Osteocyte (in vitro differentiated cells): ENCODE measurements at regions not wholly inside any gene's neighbourhood (a gene's known extent, or its start where the extent isn't known, plus 50 kb on each side); places are given as distances from the start of the nearest gene placed in this dataset.
A peak's percentile ranks its signal among the peaks of the same experiment; 100 is the strongest.

Experiments used
- DNase-seq: peaks from one replicate; pipeline ENCODE4 v3.0.0; 2021; ENCODE audit warnings: mixed read lengths; ENCODE audit not compliant: unreplicated experiment; ENCODE audit errors: extremely low spot score
- H3K27ac Mint-ChIP-seq: one replicate; pipeline ENCODE4 v1.8.0; 2021; ENCODE audit warnings: mild to moderate bottlenecking, mixed read lengths; ENCODE audit not compliant: unreplicated experiment
- H3K27me3 Mint-ChIP-seq: one replicate; pipeline ENCODE4 v1.8.0; 2021; ENCODE audit warnings: mixed read lengths; ENCODE audit not compliant: unreplicated experiment
- H3K36me3 Mint-ChIP-seq: one replicate; pipeline ENCODE4 v1.8.0; 2021; ENCODE audit warnings: mixed read lengths; ENCODE audit not compliant: unreplicated experiment
- H3K4me1 Mint-ChIP-seq: one replicate; pipeline ENCODE4 v1.8.0; 2021; ENCODE audit warnings: mixed read lengths; ENCODE audit not compliant: unreplicated experiment
- H3K4me3 Mint-ChIP-seq: one replicate; pipeline ENCODE4 v1.8.0; 2021; ENCODE audit warnings: mild to moderate bottlenecking, moderate library complexity, mixed read lengths; ENCODE audit not compliant: unreplicated experiment
- H3K9me3 Mint-ChIP-seq: one replicate; pipeline ENCODE4 v1.8.0; 2021; ENCODE audit warnings: mixed read lengths; ENCODE audit not compliant: unreplicated experiment
- TF ChIP-seq, protein P1 (sequence below): fragments of 200-600 bp; sonication (generic); IDR thresholded peaks from 2 replicates; pipeline ENCODE4 v1.5.0; 2021; ENCODE audit warnings: antibody characterized with exemption, mild to moderate bottlenecking, moderate library complexity

DNA sequence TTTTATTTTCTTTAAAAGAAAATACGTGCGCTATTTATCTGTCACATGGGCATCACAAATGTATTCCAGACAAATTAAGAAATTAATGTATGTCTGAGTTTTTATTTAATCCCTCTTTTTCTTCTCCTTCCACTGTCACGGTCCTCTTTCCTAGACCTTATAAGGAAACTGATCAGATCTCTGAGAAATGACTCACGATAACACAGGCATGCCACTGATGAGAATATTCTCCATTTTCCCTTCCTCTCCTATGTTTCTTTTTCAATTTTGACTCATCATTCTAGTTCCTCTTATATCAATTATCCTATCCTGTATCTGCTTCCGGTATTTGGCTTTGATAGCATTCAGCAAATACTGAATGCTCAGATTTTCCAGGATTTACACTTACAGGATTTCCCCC is 121.8 kb downstream of the DSC3 start:
- Mint-ChIP-seq H3K9me3 (peaks cover 5% of the 10 kb centered on the region), H3K36me3 (no peaks in the 10 kb centered on the region), H3K4me1 (peaks cover 5% of the 10 kb centered on the region), H3K27me3 (no peaks in the 10 kb centered on the region), H3K4me3 (no peak overlapping the region), H3K27ac (no peak overlapping the region)
- no peak for DNase-seq
- TF ChIP-seq, protein P1, sequence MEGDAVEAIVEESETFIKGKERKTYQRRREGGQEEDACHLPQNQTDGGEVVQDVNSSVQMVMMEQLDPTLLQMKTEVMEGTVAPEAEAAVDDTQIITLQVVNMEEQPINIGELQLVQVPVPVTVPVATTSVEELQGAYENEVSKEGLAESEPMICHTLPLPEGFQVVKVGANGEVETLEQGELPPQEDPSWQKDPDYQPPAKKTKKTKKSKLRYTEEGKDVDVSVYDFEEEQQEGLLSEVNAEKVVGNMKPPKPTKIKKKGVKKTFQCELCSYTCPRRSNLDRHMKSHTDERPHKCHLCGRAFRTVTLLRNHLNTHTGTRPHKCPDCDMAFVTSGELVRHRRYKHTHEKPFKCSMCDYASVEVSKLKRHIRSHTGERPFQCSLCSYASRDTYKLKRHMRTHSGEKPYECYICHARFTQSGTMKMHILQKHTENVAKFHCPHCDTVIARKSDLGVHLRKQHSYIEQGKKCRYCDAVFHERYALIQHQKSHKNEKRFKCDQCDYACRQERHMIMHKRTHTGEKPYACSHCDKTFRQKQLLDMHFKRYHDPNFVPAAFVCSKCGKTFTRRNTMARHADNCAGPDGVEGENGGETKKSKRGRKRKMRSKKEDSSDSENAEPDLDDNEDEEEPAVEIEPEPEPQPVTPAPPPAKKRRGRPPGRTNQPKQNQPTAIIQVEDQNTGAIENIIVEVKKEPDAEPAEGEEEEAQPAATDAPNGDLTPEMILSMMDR: no peak

DNA sequence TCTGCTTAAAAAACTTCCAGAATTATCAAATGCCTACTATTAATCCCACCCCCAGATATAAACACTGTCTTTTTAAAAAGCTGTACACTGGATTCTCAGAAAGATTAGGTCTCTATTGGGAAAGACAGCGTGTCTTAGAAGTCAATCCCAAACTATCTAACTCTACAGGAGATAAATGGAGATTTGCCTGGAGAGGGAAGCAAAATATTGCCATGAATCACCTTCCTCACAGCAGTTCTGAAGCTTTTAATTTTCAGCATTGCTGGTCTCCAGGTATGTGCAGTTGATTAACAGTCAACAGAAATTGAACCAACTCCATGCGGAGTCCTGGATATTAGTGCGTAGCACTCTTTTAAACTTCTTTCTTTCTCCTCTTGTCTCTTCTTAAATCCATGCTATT is 122.2 kb downstream of the DSC3 start:
- Mint-ChIP-seq H3K27me3 (no peaks in the 10 kb centered on the region), H3K9me3 (peaks cover 5% of the 10 kb centered on the region), H3K4me3 (no peak overlapping the region), H3K36me3 (no peaks in the 10 kb centered on the region), H3K4me1 (peaks cover 8% of the 10 kb centered on the region), H3K27ac (no peak overlapping the region)
- TF ChIP-seq, protein P1: no peak
- no peak for DNase-seq

- H3K4me1 Mint-ChIP-seq: peaks cover 10% of the 10 kb centered on the region
- no peaks in the 10 kb centered on the region for H3K9me3 Mint-ChIP-seq
- no peaks in the 10 kb centered on the region for H3K36me3 Mint-ChIP-seq
- TF ChIP-seq, protein P1: no peak
- peak overlapping the region; percentile 17 for H3K27ac Mint-ChIP-seq
- no peak overlapping the region for H3K4me3 Mint-ChIP-seq
- no peaks in the 10 kb centered on the region for H3K27me3 Mint-ChIP-seq
- no peak for DNase-seq
These were observed 124.9 kb downstream of the DSC3 start for GRCh38 chr18:30917651-30918050.

- Mint-ChIP-seq H3K9me3 (no peaks in the 10 kb centered on the region), H3K27ac (no peak overlapping the region), H3K4me3 (no peak overlapping the region), H3K27me3 (no peaks in the 10 kb centered on the region), H3K36me3 (no peaks in the 10 kb centered on the region), H3K4me1 (peaks cover 10% of the 10 kb centered on the region)
- TF ChIP-seq, protein P1: no peak
- no peak for DNase-seq
These were observed 127.1 kb downstream of the DSC3 start for GRCh38 chr18:30915336-30915988.

- H3K4me1 Mint-ChIP-seq: no peaks in the 10 kb centered on the region
- no peak for DNase-seq
- no peak overlapping the region for H3K27ac Mint-ChIP-seq
- peaks cover 21% of the 10 kb centered on the region for H3K27me3 Mint-ChIP-seq
- no peak overlapping the region for H3K4me3 Mint-ChIP-seq
- TF ChIP-seq, protein P1: no peak
- H3K9me3 Mint-ChIP-seq: no peaks in the 10 kb centered on the region
- no peaks in the 10 kb centered on the region for H3K36me3 Mint-ChIP-seq
These were observed 134.2 kb downstream of the DSC3 start for GRCh38 chr18:30908381-30908780.
